Activated CD8-positive, alpha-beta T cell treated with anti-CD3 and anti-CD28 coated beads for 36 hours (primary cell): ENCODE measurements at regions not wholly inside any gene's neighbourhood (a gene's known extent, or its start where the extent isn't known, plus 50 kb on each side); places are given as distances from the start of the nearest gene placed in this dataset.

Experiments used
- ATAC-seq: fragments of 200-7000 bp; cut with Tn5 transposase; one replicate; pipeline ENCODE4 v1.10.0; 2021; ENCODE audit warnings: mild to moderate bottlenecking, moderate library complexity
- CTCF ChIA-PET: fragments of 350-600 bp; sonication (Branson Sonifier 250); formaldehyde crosslinking; loops from one replicate; lab custom pipeline; 2021; ENCODE audit warnings: antibody characterized with exemption; lab: Charles Lee
- POLR2A ChIA-PET: fragments of 350-600 bp; sonication (Branson Sonifier 250); formaldehyde crosslinking; loops from one replicate; lab custom pipeline; 2021; ENCODE audit warnings: antibody characterized with exemption; lab: Charles Lee
- DNase-seq: peaks from one replicate; pipeline ENCODE4 v3.0.0-alpha.2; 2020
- H3K27ac Mint-ChIP-seq: one replicate; pipeline ENCODE4 v1.8.0; 2021; ENCODE audit warnings: mild to moderate bottlenecking, mixed read lengths
- H3K27me3 Mint-ChIP-seq: one replicate; pipeline ENCODE4 v1.8.0; 2021; ENCODE audit warnings: mixed read lengths
- H3K36me3 Mint-ChIP-seq: one replicate; pipeline ENCODE4 v1.8.0; 2021; ENCODE audit warnings: low read depth, mixed read lengths
- H3K4me1 Mint-ChIP-seq: one replicate; pipeline ENCODE4 v1.8.0; 2021; ENCODE audit warnings: low read depth, mixed read lengths
- H3K4me3 Mint-ChIP-seq: one replicate; pipeline ENCODE4 v1.8.0; 2021; ENCODE audit warnings: mild to moderate bottlenecking, moderate library complexity, mixed read lengths
- H3K9me3 Mint-ChIP-seq: one replicate; pipeline ENCODE4 v1.8.0; 2021; ENCODE audit warnings: mixed read lengths
- CTCF ChIP-seq: fragments of 200-600 bp; IDR thresholded peaks from one replicate; pipeline ENCODE4 v1.8.0; 2022; ENCODE audit warnings: antibody characterized with exemption, mild to moderate bottlenecking
- intact Hi-C: fragments of 100-400 bp; cut with micrococcal nuclease; formaldehyde crosslinking; loops from one replicate; pipeline ENCODE4 v1.10.0; 2022

- Mint-ChIP-seq H3K27me3 (no peaks in the 10 kb centered on the region), H3K4me1 (no peaks in the 10 kb centered on the region), H3K9me3 (peaks cover 4% of the 10 kb centered on the region), H3K4me3 (no peak overlapping the region), H3K36me3 (no peaks in the 10 kb centered on the region), H3K27ac (no peak overlapping the region)
- DNase-seq: no peak
- no peak for TF ChIP-seq CTCF
- POLR2A ChIA-PET: no interaction called here
- ATAC-seq: no peak
- CTCF ChIA-PET: no interaction called here
- intact Hi-C loops: no loop called here
These were observed 616.3 kb downstream of the LRFN5 start for GRCh38 chr14:42222924-42223471.

GRCh38 chr14:42214981-42215491 is 608.4 kb downstream of the LRFN5 start:
- ChIA-PET CTCF (no interaction called here), POLR2A (no interaction called here)
- TF ChIP-seq CTCF: no peak
- H3K4me3 Mint-ChIP-seq: no peak overlapping the region
- no peak overlapping the region for H3K27ac Mint-ChIP-seq
- no peaks in the 10 kb centered on the region for H3K36me3 Mint-ChIP-seq
- H3K27me3 Mint-ChIP-seq: no peaks in the 10 kb centered on the region
- ATAC-seq: no peak
- H3K9me3 Mint-ChIP-seq: no peaks in the 10 kb centered on the region
- no peak for DNase-seq
- H3K4me1 Mint-ChIP-seq: no peaks in the 10 kb centered on the region
- intact Hi-C loops: no loop called here

- TF ChIP-seq CTCF: no peak
- H3K4me3 Mint-ChIP-seq: no peak overlapping the region
- H3K9me3 Mint-ChIP-seq: peaks cover 2% of the 10 kb centered on the region
- ChIA-PET POLR2A (no interaction called here), CTCF (no interaction called here)
- DNase-seq (no peak), ATAC-seq (no peak)
- intact Hi-C loops: no loop called here
- no peaks in the 10 kb centered on the region for H3K36me3 Mint-ChIP-seq
- H3K4me1 Mint-ChIP-seq: no peaks in the 10 kb centered on the region
- no peak overlapping the region for H3K27ac Mint-ChIP-seq
- no peaks in the 10 kb centered on the region for H3K27me3 Mint-ChIP-seq
These were observed 594.3 kb downstream of the LRFN5 start for GRCh38 chr14:42200957-42201356.

GRCh38 chr14:42198010-42198409 is 591.3 kb downstream of the LRFN5 start:
- TF ChIP-seq CTCF: no peak
- Mint-ChIP-seq H3K36me3 (no peaks in the 10 kb centered on the region), H3K4me3 (no peak overlapping the region), H3K9me3 (no peaks in the 10 kb centered on the region), H3K4me1 (no peaks in the 10 kb centered on the region), H3K27me3 (no peaks in the 10 kb centered on the region), H3K27ac (no peak overlapping the region)
- intact Hi-C loops: no loop called here
- ATAC-seq: no peak
- CTCF ChIA-PET: no interaction called here
- POLR2A ChIA-PET: no interaction called here
- DNase-seq: no peak

- Mint-ChIP-seq H3K9me3 (no peaks in the 10 kb centered on the region), H3K4me3 (no peak overlapping the region), H3K36me3 (no peaks in the 10 kb centered on the region), H3K27me3 (no peaks in the 10 kb centered on the region), H3K27ac (no peak overlapping the region), H3K4me1 (no peaks in the 10 kb centered on the region)
- no peak for TF ChIP-seq CTCF
- no peak for ATAC-seq
- POLR2A ChIA-PET: no interaction called here
- intact Hi-C loops: no loop called here
- CTCF ChIA-PET: no interaction called here
- DNase-seq: no peak
These were observed 586.3 kb downstream of the LRFN5 start for GRCh38 chr14:42192738-42193653.
